NT2/D1 (cell line): ENCODE measurements at regions not wholly inside any gene's neighbourhood (a gene's known extent, or its start where the extent isn't known, plus 50 kb on each side); places are given as distances from the start of the nearest gene placed in this dataset.

Experiments
- YY1 ChIP-seq: IDR thresholded peaks from 2 replicates; pipeline ENCODE4 v1.6.1; 2011; ENCODE audit not compliant: insufficient read length, insufficient read depth
- ZNF274 ChIP-seq: IDR thresholded peaks from 2 replicates; pipeline ENCODE4 v1.6.1; 2011; ENCODE audit warnings: mild to moderate bottlenecking, low read depth, low read length

DNA sequence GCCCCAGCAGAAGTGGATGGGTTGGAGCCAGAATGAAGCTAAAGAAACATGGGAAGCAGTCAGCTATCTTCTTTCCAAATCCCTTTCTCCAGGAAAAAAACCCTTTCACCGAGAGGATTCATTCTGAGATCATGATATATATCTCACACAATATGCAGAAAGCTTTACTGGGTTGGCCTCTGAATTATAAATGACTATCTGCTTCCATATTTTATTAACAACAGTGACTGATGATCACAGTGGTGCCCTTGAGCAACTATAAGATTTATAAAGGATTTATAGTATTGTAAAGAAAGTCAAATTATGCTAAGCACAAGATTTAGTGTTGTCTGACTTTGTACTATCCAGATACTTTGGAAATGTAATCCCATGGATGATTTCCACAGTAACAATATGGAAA lies 180.3 kb downstream of the KCNE4 start:
- no peak for TF ChIP-seq YY1
- no peak for TF ChIP-seq ZNF274
